Neural cell (in vitro differentiated cells): ENCODE measurements at regions not wholly inside any gene's neighbourhood (a gene's known extent, or its start where the extent isn't known, plus 50 kb on each side); places are given as distances from the start of the nearest gene placed in this dataset.

ENCODE experiments used
- EP300 ChIP-seq: fragments of 450-650 bp; conservative IDR thresholded peaks from 2 replicates; pipeline ENCODE4 v1.6.1; 2014; ENCODE audit warnings: antibody characterized with exemption, mild to moderate bottlenecking, moderate library complexity; ENCODE audit not compliant: poor library complexity, severe bottlenecking
- MXI1 ChIP-seq: fragments of 450-650 bp; conservative IDR thresholded peaks from 2 replicates; pipeline ENCODE4 v1.6.1; 2014; ENCODE audit warnings: antibody characterized with exemption, mild to moderate bottlenecking; ENCODE audit not compliant: poor library complexity, severe bottlenecking
- POLR2AphosphoS5 ChIP-seq: IDR thresholded peaks from 2 replicates; pipeline ENCODE4 v1.6.1; 2012
- RAD21 ChIP-seq: fragments of 450-650 bp; conservative IDR thresholded peaks from 2 replicates; pipeline ENCODE4 v1.6.1; 2014; ENCODE audit warnings: antibody characterized with exemption, mild to moderate bottlenecking, moderate library complexity
- REST ChIP-seq: IDR thresholded peaks from 2 replicates; pipeline ENCODE4 v1.6.1; 2012; ENCODE audit warnings: borderline replicate concordance
- TAF1 ChIP-seq: IDR thresholded peaks from 2 replicates; pipeline ENCODE4 v1.6.1; 2012; ENCODE audit warnings: low read depth
- TF ChIP-seq, protein P1 (sequence below): fragments of 450-650 bp; IDR thresholded peaks from 2 replicates; pipeline ENCODE4 v1.5.1; 2014; ENCODE audit warnings: antibody characterized with exemption, mild to moderate bottlenecking, moderate library complexity; ENCODE audit not compliant: poor library complexity, severe bottlenecking

DNA sequence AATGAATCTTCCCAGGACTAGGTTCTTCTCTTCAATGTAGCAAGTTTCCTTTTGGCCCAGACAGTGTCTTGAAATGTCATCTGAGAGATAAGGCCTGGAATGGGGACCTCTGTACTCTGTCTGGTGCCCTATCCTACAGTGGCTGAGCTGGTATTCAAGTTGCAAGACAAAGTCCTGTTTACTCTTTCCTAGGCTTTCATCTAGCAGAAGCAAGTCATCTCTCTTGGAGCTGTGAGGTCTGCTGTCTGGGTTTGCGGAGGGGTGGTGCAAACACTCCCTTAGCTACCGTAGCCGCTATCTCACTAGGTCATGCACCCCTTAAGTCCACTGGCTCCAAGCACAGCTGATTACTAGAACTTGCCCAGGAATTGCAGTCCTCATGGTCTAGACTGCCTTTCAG lies 149.7 kb upstream of the SLC16A7 start:
- TF ChIP-seq, protein P1, sequence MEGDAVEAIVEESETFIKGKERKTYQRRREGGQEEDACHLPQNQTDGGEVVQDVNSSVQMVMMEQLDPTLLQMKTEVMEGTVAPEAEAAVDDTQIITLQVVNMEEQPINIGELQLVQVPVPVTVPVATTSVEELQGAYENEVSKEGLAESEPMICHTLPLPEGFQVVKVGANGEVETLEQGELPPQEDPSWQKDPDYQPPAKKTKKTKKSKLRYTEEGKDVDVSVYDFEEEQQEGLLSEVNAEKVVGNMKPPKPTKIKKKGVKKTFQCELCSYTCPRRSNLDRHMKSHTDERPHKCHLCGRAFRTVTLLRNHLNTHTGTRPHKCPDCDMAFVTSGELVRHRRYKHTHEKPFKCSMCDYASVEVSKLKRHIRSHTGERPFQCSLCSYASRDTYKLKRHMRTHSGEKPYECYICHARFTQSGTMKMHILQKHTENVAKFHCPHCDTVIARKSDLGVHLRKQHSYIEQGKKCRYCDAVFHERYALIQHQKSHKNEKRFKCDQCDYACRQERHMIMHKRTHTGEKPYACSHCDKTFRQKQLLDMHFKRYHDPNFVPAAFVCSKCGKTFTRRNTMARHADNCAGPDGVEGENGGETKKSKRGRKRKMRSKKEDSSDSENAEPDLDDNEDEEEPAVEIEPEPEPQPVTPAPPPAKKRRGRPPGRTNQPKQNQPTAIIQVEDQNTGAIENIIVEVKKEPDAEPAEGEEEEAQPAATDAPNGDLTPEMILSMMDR: no peak
- TF ChIP-seq RAD21: no peak
- no peak for TF ChIP-seq POLR2AphosphoS5
- TF ChIP-seq EP300: no peak
- no peak for TF ChIP-seq REST
- TF ChIP-seq MXI1: no peak
- TF ChIP-seq TAF1: no peak
